ES-I3 (cell line): ENCODE measurements at regions not wholly inside any gene's neighbourhood (a gene's known extent, or its start where the extent isn't known, plus 50 kb on each side); places are given as distances from the start of the nearest gene placed in this dataset.

Experiments
- H3K36me3 ChIP-seq: 2 replicates; pipeline ENCODE4 v1.6.1; 2013; ENCODE audit warnings: mild to moderate bottlenecking, low read length, control low read depth, moderate library complexity; ENCODE audit not compliant: insufficient read depth
- H3K4me1 ChIP-seq: 2 replicates; pipeline ENCODE4 v1.6.1; 2013; ENCODE audit warnings: mild to moderate bottlenecking, control low read depth, low read length; ENCODE audit not compliant: insufficient read depth
- H3K9ac ChIP-seq: 2 replicates; pipeline ENCODE4 v1.6.1; 2013; ENCODE audit warnings: low read depth, mild to moderate bottlenecking, low read length, moderate library complexity
- H3K9me3 ChIP-seq: 2 replicates; pipeline ENCODE4 v1.6.1; 2013; ENCODE audit warnings: mild to moderate bottlenecking, low read length, moderate library complexity; ENCODE audit not compliant: control insufficient read depth, insufficient read depth

DNA sequence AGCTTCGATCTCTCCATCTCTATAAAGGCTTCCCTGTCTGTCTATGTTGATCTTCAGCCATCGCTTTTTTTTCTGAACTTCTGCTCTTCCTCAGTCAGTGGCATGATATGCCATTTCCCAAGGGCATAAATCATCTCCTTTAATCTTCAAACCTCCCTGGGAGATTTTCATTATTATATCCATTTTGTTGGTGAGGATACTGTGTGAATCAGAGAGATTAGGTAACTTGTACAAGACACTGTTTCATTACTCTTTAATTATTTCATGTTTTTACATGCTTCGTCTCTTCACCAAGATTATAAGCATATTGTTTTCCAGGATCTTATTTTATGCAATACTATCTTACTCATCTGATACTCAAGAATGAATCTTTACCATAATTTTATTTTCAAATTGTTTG, 124.8 kb upstream of the ATP11B start:
- Histone ChIP-seq H3K4me1 (no peaks in the 10 kb centered on the region), H3K36me3 (no peaks in the 10 kb centered on the region), H3K9ac (no peak overlapping the region), H3K9me3 (no peaks in the 10 kb centered on the region)

DNA sequence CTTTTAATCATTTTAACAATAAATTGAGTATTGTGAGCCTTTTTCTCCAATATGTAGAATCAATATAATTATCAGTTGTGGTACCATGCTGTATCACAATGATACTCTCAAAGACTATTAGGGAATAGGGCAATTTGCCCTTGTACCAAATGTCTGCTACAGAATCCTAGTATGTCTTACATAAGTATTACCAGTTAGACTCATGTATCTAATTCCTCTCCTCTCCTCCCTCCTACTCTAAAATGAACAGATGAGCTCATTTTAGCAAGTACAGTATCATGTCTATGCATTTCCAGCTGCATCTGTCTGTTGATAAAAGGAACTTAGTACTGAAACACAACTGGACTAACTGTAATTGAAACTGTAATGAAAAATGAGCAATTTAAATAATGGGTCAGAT, 124.3 kb upstream of the ATP11B start:
- H3K9ac ChIP-seq: no peak overlapping the region
- no peaks in the 10 kb centered on the region for H3K9me3 ChIP-seq
- H3K4me1 ChIP-seq: no peaks in the 10 kb centered on the region
- no peaks in the 10 kb centered on the region for H3K36me3 ChIP-seq

DNA sequence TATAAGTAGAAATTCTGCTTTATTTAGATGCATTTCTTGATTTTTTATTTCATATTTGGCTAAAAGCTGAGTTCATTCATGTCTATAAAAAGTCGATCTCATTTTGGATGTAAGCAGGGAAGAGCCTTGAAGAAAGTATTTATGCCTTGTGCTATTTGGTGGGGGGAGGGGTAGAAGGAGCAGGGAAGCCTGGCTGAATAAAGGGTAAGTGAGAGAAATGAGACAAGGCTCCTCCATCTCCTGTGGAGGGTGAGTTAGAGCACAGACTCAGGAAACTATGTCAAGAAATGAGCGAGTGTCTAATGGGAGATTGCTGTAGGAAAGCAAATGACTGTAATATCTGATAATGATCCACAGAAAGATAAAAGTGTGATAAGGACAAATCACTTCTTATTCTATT, 121.8 kb upstream of the ATP11B start:
- no peaks in the 10 kb centered on the region for H3K4me1 ChIP-seq
- H3K9me3 ChIP-seq: no peaks in the 10 kb centered on the region
- H3K9ac ChIP-seq: no peak overlapping the region
- H3K36me3 ChIP-seq: no peaks in the 10 kb centered on the region

DNA sequence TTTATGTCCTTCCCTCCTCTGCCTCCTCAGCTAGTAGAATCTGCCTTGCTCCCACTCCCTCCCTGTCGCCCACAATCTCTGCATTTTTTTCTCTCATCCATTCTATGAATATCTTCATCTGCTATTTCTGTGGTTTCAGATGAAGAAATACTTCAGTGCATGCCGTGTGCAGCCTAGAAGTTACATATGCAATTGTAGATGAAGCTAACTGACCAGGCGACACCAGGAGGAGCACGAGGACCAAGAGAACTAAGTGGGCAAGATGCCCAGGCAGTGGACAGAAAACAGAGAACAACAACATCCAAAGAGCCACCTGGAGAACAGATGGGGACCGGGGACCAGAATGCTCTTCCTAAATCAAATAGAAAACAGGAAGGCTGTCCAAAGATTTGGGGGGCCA, 121.4 kb upstream of the ATP11B start:
- Histone ChIP-seq H3K9ac (no peak overlapping the region), H3K9me3 (no peaks in the 10 kb centered on the region), H3K36me3 (no peaks in the 10 kb centered on the region), H3K4me1 (no peaks in the 10 kb centered on the region)

DNA sequence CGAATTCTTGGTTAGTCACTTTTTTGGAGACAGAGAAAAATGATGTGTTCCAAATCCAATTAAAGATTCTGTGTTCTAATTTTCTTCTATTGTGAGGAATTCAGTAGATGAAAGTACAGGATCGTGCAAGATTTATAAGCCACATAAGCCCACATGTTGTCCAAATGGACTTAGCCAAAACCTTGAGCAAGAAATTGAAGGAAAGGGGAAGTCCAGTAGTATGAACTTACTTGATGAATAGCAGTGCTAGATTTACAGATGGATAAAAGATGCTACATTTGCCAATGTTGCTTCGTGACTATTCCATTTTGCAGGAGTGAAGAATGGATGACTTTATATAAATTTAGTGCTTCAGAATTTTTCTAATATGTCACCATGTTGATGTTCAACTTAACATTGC, 120.0 kb upstream of the ATP11B start:
- no peaks in the 10 kb centered on the region for H3K36me3 ChIP-seq
- no peaks in the 10 kb centered on the region for H3K9me3 ChIP-seq
- H3K9ac ChIP-seq: no peak overlapping the region
- H3K4me1 ChIP-seq: no peaks in the 10 kb centered on the region

DNA sequence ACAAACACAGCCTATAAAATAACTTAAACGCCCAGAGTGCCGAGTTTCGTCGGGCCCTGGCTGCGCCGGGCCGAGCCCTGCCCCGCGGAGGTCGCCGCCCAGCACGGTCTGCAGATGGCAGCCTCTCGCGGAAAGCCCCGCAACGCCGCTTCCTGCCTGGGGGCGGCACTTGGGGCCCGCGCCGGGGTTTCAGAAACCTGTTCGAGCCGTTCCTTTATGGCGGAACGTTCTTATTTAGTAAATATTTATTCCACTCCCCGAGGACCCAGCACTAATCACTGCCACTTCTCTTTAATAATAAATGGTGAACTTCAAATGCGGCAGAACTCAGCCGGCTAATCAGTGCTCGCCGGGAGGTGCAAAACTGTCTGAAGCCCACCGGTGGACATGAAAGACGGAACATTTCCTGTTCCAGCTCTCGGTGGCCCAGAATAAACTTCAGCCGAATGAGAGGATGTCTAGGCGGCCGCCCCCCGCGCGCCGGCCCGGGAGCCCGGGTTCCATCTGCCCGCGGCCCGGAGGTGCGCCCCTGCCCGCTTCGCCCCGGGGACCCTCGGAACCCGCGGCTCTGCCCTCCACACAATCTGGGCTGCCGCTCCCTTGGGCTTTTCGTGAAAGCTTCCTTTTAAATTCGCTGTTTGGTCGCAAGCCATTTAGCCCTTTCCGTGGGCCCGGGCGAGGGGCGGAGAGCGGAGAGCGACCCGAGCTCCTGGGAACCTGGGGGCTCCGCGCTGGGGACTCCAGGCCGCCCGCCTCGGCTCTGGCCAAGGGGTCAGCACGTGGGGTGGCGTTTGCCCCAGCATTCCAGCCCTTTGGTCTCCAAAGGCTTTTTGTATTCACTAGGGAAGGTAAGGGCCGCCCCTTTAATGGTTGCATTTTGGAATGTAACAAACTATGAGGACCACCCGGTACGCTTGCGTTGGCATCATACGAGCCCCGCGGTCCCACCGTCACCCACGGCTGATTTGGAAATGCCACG, 110.8 kb upstream of the ATP11B start:
- Histone ChIP-seq H3K9me3 (no peaks in the 10 kb centered on the region), H3K9ac (peak overlapping the region; percentile 81), H3K36me3 (no peaks in the 10 kb centered on the region), H3K4me1 (no peaks in the 10 kb centered on the region)

DNA sequence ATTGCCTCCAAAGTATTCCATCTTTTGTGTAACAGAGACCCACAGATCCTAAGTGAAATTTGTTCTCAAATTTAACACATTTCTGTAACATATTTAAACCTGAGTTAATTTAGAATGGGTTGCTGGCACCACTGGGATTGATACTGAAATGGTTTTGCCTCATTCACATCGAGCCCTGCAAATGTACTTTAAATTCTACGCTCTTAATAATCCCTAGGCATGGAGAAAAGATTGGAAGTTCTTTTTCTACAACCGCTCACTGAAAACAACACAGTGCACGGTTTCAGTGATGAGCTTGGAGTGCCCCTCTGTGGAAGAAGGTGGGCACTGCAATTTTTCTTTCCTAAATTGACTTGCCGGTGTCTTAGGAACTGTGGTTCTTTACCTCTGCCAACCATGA, 109.9 kb upstream of the ATP11B start:
- Histone ChIP-seq H3K36me3 (no peaks in the 10 kb centered on the region), H3K9ac (peak overlapping the region; percentile 81; the same call in 1 of the 2 replicates), H3K4me1 (no peaks in the 10 kb centered on the region), H3K9me3 (no peaks in the 10 kb centered on the region)

DNA sequence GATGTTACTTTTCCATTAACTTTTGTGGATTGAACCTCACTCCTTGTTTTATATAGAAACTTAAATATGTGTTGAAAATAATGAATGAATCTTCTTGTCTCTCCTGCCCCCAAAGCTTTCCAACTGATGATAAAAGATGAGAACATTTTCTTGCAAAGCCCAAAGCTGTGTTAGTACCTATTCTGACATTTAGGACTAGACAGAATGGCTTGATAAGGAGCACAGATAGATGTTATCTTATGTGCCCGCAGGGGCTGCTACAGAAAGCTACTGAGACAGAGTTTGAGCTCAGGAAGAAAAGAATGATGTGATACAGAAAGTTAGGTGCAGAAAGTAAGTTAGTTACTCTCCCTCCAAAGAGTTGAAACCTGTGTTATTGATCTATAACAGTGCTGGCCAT, 109.4 kb upstream of the ATP11B start:
- Histone ChIP-seq H3K4me1 (no peaks in the 10 kb centered on the region), H3K9ac (no peak overlapping the region), H3K9me3 (no peaks in the 10 kb centered on the region), H3K36me3 (no peaks in the 10 kb centered on the region)

DNA sequence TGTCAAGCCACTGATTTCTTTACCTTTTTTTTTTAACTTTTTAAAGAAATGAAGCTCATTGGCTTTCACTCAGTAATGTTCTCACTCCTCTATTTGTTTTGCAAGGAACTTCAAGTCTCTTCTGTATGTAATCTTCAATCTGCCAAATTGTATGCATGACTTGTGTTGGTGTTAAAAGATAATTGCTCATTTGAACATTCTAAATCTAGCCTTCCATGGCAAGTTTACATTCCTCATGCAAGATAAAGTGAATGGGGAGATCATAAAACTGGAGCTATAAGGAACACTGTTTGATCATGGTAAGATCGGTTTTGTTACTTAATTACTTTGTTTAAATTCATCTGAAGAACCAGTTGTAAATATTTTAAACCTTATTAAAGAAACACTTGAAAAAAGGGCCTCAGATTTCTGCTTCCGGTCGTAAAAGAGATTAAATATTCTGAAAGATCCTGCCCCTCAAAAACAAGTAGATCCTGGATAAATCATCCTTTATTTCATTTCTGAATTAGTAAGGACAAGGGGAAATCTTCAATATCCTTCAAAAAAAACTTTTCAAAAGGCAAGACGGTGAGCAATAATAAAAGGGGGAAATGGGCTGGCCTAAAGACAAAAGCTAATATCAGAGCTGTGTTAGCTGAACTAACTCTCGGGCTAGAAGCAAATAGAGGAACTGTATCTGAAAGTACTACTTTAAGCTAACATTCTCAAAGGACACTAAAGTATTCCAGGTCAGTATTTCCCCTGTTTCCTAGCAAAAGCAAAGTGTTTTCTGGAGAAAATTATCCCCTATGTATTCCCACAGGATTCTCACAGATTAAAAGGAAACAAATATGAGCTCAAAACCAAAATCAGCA, 107.0 kb upstream of the ATP11B start:
- no peaks in the 10 kb centered on the region for H3K9me3 ChIP-seq
- H3K4me1 ChIP-seq: no peaks in the 10 kb centered on the region
- H3K36me3 ChIP-seq: no peaks in the 10 kb centered on the region
- no peak overlapping the region for H3K9ac ChIP-seq

DNA sequence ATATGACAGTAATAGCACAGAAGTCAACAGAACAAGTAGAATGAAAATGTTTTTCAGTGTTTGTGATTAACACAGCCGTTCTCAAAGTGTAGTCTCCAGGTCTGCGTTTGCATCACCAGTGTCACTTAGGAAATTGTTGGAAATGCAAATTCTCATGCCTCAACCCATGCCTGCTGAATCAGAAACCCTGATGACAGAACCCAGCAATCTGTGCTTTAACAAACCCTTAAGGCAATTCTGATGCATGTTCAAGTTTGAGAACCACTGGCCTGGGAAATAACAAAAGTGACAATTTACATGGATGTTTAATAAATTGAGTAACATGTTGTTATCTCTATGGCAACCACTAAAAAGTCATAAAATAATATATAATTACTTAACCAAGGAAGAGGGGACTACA, 103.1 kb upstream of the ATP11B start:
- Histone ChIP-seq H3K9ac (no peak overlapping the region), H3K9me3 (no peaks in the 10 kb centered on the region), H3K36me3 (no peaks in the 10 kb centered on the region), H3K4me1 (no peaks in the 10 kb centered on the region)

DNA sequence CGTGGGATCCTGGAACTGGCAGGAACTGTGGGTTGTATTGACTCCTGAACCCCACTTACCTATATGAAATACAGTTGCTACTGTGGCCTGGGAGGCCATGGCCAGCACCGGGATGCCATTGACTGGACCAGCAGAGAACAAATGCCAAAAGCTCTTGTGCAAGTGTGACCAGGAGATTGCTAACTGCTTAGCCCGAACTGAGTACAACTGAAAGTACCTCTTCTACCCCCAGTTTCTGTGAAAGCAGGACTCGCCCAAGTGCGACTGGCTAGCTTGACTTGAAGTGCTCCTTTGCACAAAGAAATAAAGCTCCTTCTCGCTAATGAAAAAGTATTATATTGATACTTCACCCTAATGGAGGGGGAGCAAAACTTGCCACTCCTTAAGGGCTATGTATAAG, 101.3 kb upstream of the ATP11B start:
- Histone ChIP-seq H3K36me3 (no peaks in the 10 kb centered on the region), H3K9me3 (no peaks in the 10 kb centered on the region), H3K4me1 (no peaks in the 10 kb centered on the region), H3K9ac (no peak overlapping the region)

DNA sequence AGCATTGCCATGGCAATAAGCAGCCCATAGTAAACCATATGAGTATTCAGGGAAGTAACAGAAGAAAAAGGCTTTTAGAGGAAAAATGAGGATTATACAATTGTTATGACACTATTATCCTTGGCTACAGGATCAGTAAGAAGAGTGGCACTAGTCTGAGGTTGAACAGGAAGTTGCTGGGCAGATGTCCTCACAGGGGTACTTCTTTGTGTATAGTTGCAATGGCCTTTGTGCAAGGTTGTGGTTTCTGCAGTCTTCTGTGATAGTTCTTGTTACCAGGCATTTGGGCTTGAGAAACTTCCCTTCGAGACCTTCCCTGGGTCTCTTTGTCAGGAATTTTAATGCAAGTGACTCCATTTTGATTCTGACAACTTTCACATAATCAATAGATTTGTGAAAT, 100.6 kb upstream of the ATP11B start:
- no peak overlapping the region for H3K9ac ChIP-seq
- no peaks in the 10 kb centered on the region for H3K4me1 ChIP-seq
- H3K9me3 ChIP-seq: no peaks in the 10 kb centered on the region
- H3K36me3 ChIP-seq: no peaks in the 10 kb centered on the region

DNA sequence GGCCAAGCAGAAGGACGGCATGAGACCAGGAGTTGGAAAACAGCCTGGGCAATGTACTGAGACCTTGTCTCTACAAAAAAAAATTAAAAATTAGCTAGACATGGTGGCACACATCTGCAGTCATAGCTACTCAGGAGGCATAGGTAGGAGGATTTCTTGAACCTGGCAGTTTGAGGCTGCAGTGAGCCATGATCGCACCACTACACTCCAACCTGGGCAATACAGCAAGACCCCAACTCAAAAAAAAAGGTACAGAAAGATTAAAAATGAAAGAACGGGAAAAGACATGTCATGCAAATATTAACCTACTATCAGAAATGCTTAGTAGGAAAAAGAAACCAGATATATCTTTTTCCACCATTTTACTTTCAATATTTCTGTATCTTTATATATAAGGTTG, 99.6 kb upstream of the ATP11B start:
- Histone ChIP-seq H3K36me3 (no peaks in the 10 kb centered on the region), H3K4me1 (no peaks in the 10 kb centered on the region), H3K9ac (no peak overlapping the region), H3K9me3 (no peaks in the 10 kb centered on the region)

DNA sequence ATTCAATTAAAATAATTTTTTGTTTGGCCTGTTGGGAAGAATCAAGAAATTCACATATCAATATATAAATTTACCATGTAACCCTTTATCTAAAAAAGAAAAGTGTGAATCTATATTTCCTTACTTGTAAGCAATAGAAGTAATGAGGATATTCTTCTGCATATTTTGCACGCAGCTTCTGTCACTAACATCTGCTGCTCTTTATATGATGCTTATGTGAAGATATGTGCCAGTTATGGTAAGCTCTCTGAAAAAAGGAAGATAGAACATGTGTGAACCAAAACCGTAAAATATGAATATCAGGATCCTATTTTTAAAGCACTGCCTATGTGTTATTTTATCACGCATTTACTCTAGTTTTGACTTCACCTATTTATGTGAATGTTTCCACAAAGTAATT, 96.4 kb upstream of the ATP11B start:
- H3K9ac ChIP-seq: no peak overlapping the region
- H3K9me3 ChIP-seq: no peaks in the 10 kb centered on the region
- no peaks in the 10 kb centered on the region for H3K4me1 ChIP-seq
- H3K36me3 ChIP-seq: no peaks in the 10 kb centered on the region
